Lung (tissue), 11 donors: ENCODE measurements at regions not wholly inside any gene's neighbourhood (a gene's known extent, or its start where the extent isn't known, plus 50 kb on each side); places are given as distances from the start of the nearest gene placed in this dataset.

ENCODE experiments used
- ATAC-seq: fragments of 200-7000 bp; cut with Tn5 transposase; one replicate; pipeline ENCODE4 v1.9.1; 2020; ENCODE audit warnings: moderate number of reproducible peaks; ENCODE audit not compliant: insufficient read depth, low FRiP score
- DNase-seq, 3 donors: peaks; one replicate each; pipeline ENCODE4 v3.0.0-alpha.2; 2013 to 2017
- H3K27ac ChIP-seq, 2 donors: one replicate each; pipeline ENCODE4 v1.5.1; 2013; ENCODE audit warnings: mild to moderate bottlenecking in 2 of 2, moderate library complexity in 2 of 2, control low read depth in 1 of 2, inconsistent platforms in 1 of 2, low read depth in 1 of 2, low read length in 1 of 2
- H3K27me3 ChIP-seq, 3 donors: one replicate each; pipeline ENCODE4 v1.5.1; 2013; ENCODE audit warnings: low read length in 2 of 3; ENCODE audit not compliant: control insufficient read depth in 3 of 3, insufficient read depth in 3 of 3
- H3K36me3 ChIP-seq, 4 donors: one replicate each; pipeline ENCODE4 v1.5.1; 2013; ENCODE audit warnings: low read length in 4 of 4, mild to moderate bottlenecking in 1 of 4, moderate library complexity in 1 of 4; ENCODE audit not compliant: control insufficient read depth in 4 of 4, insufficient read depth in 4 of 4
- H3K4me1 ChIP-seq, 5 donors: one replicate each; pipeline ENCODE4 v1.5.1; 2013; ENCODE audit warnings: low read length in 5 of 5, mild to moderate bottlenecking in 2 of 5, moderate library complexity in 1 of 5; ENCODE audit not compliant: control insufficient read depth in 5 of 5, insufficient read depth in 5 of 5
- H3K4me3 ChIP-seq: one replicate; pipeline ENCODE4 v1.5.1; 2013; ENCODE audit warnings: mild to moderate bottlenecking, control low read depth, moderate library complexity
- H3K9ac ChIP-seq, 2 donors: one replicate each; pipeline ENCODE4 v1.5.1; 2013; ENCODE audit warnings: low read length in 2 of 2, control low read depth in 1 of 2; ENCODE audit not compliant: insufficient read depth in 1 of 2
- H3K9me3 ChIP-seq, 4 donors: one replicate each; pipeline ENCODE4 v1.5.1; 2013; ENCODE audit warnings: low read length in 3 of 4, mild to moderate bottlenecking in 1 of 4, moderate library complexity in 1 of 4; ENCODE audit not compliant: control insufficient read depth in 4 of 4, insufficient read depth in 3 of 4
- WGBS, 2 donors: extraction: QIAGEN DNeasy Blood & Tissue Kit; methylation state at CpG; one replicate each; pipeline ENCODE4 v1.1.7; 2013; 5-methylcytosine and 5-hydroxymethylcytosine counted together
- TF ChIP-seq, protein P1 (sequence below): IDR thresholded peaks from 2 replicates; pipeline ENCODE4 v1.5.1; 2012; ENCODE audit warnings: mild to moderate bottlenecking; ENCODE audit errors: control extremely low read depth, extremely low read depth
- donor health status: control.
- donor health status: control.
- donor health status: Bipolar disorder and iron deficiency.
- donor health status: healthy.
- donor health status: DM: yes; HTN: yes; CAD: no.

DNA sequence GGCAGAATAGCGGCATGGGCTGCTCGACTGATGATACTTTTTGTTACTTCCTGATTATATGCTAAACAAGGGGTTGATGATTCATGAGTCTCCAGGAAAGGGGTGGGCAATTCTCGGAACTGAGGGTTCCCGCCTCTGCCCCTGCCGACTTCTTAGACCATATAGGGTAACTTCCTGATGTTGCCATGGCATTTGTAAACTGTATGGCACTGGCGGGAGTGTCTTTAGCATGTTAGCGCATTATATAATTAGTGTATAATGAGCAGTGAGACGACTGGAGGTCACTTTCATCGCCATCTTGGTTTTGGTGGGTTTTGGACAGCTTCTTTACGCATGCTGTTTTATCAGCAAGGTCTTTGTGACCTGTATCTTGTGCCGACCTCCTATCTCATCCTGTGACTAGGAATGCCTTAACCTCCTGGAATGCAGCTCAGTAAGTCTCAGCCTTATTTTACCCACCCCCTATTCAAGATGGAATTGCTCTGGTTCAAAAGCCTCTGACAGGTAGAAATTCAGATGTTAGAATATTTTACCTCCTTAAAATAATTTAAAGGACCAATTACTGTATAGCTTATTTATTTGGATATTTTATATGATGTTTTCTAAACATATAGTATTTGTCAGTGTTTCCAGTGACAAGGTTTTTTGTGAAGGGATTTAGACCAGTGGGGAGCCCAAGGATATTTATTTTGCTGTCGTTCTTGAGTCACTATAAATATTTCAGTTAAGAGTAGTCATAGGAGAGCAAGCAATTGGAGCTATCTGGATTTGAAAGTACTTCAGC is 90.1 kb upstream of the PIK3CG start:
- H3K9me3 ChIP-seq, result no peaks in the 10 kb centered on the region
- TF ChIP-seq, protein P1, sequence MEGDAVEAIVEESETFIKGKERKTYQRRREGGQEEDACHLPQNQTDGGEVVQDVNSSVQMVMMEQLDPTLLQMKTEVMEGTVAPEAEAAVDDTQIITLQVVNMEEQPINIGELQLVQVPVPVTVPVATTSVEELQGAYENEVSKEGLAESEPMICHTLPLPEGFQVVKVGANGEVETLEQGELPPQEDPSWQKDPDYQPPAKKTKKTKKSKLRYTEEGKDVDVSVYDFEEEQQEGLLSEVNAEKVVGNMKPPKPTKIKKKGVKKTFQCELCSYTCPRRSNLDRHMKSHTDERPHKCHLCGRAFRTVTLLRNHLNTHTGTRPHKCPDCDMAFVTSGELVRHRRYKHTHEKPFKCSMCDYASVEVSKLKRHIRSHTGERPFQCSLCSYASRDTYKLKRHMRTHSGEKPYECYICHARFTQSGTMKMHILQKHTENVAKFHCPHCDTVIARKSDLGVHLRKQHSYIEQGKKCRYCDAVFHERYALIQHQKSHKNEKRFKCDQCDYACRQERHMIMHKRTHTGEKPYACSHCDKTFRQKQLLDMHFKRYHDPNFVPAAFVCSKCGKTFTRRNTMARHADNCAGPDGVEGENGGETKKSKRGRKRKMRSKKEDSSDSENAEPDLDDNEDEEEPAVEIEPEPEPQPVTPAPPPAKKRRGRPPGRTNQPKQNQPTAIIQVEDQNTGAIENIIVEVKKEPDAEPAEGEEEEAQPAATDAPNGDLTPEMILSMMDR, result no peak
- no peaks in the 10 kb centered on the region for H3K27me3 ChIP-seq
- no peak overlapping the region for H3K4me3 ChIP-seq
- no peaks in the 10 kb centered on the region for H3K36me3 ChIP-seq
- DNase-seq, result no peak
- ATAC-seq, result peak; percentile 37
- no peak overlapping the region for H3K27ac ChIP-seq
- WGBS, 2 donors, result 71 to 82% methylated on average over 12 of the region's 12 CpGs
- H3K4me1 ChIP-seq, result peaks cover 0 to 2% (median 0%) of the 10 kb centered on the region in 5 donors
- no peak overlapping the region for H3K9ac ChIP-seq

DNA sequence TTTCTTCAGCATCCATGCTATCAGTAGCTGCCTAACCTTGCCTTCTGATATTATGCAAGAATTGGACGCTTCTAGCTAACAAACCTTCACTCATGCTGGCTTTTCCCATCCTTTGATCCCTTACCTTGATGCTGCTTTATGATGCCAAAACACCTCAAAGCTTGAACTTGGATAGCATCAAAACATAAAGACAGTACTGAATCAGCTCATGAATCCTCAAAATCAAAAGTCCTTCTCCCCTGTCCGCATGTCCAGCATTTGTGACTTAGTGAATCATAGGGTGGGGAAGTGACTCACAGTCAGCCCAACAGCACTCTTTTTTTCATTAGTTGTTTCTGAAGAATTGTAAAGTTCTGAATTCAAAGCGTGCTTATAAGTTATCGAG is 89.5 kb upstream of the PIK3CG start:
- no peak overlapping the region for H3K27ac ChIP-seq
- no peaks in the 10 kb centered on the region for H3K9me3 ChIP-seq
- peaks cover 0 to 2% (median 0%) of the 10 kb centered on the region in 5 donors for H3K4me1 ChIP-seq
- WGBS, 2 donors, result 68 to 87% methylated on average over 4 of the region's 4 CpGs
- TF ChIP-seq, protein P1, result no peak
- no peak overlapping the region for H3K4me3 ChIP-seq
- DNase-seq (no peak), ATAC-seq (peak; percentile 13)
- H3K9ac ChIP-seq, result no peak overlapping the region
- H3K36me3 ChIP-seq, result no peaks in the 10 kb centered on the region
- no peaks in the 10 kb centered on the region for H3K27me3 ChIP-seq

DNA sequence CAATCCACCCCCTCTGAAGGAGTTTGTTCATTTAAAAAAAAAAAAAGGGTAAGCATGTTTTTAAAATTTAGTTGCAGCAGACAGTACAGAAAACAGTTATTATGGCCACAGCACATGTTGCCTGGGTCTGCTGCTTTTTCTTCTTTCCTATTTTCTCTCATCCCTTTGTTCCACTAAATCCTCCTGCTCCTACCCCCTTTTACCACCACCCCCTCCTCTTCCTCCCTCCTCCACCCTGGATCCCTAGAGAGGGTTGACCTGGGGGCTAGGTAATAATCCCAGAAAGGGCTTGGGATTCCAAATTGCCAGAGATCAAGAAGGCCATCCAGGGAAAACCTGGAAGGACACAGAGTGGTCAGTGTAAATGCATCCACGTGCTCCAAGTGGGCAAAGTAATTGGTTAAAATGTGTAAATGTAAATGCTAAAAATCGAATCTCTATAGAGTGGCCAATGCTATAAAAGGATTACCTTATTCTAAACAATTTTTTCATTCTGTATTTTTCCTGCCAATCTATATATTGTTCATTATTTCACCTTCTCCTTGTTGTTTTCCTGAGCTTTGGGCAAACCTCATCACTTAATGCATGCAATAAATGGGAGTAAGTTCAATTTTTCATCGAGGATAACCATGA is 89.0 kb upstream of the PIK3CG start:
- ATAC-seq, result no peak
- Histone ChIP-seq H3K36me3 (no peaks in the 10 kb centered on the region), H3K27me3 (no peaks in the 10 kb centered on the region), H3K9me3 (no peaks in the 10 kb centered on the region), H3K4me3 (no peak overlapping the region), H3K27ac (no peak overlapping the region), H3K4me1 (peaks cover 0 to 2% (median 0%) of the 10 kb centered on the region in 5 donors), H3K9ac (no peak overlapping the region)
- no peak for DNase-seq
- TF ChIP-seq, protein P1, result no peak
- 89 to 96% methylated on average over 3 of the region's 3 CpGs for WGBS, 2 donors
